ENCODE measurements at regions not wholly inside any gene's neighbourhood (a gene's known extent, or its start where the extent isn't known, plus 50 kb on each side); places are given as distances from the start of the nearest gene placed in this dataset.

DNA sequence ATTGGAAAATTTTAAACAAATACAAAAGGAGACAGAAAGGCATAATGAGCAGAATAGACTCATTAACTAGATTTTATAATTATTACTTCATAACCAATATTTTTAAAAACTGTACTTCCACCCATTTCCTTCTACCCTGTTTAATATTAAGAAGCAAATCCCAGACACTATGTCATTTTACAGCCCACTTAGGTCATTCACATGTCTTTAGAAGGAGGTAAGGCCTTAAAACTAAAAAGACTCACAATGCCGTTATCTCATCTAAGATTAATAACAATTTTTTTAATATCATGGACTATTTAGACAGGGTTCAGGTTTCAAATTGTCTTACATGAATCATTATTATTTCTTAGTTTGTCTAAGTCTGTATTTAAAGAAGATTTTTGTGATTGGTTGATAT is 217.2 kb downstream of the NFKBIZ start:
- TF ChIP-seq, protein P1, sequence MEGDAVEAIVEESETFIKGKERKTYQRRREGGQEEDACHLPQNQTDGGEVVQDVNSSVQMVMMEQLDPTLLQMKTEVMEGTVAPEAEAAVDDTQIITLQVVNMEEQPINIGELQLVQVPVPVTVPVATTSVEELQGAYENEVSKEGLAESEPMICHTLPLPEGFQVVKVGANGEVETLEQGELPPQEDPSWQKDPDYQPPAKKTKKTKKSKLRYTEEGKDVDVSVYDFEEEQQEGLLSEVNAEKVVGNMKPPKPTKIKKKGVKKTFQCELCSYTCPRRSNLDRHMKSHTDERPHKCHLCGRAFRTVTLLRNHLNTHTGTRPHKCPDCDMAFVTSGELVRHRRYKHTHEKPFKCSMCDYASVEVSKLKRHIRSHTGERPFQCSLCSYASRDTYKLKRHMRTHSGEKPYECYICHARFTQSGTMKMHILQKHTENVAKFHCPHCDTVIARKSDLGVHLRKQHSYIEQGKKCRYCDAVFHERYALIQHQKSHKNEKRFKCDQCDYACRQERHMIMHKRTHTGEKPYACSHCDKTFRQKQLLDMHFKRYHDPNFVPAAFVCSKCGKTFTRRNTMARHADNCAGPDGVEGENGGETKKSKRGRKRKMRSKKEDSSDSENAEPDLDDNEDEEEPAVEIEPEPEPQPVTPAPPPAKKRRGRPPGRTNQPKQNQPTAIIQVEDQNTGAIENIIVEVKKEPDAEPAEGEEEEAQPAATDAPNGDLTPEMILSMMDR (IDR thresholded peaks at IDR 0.05): no peak
- TF ChIP-seq EZH2 (IDR thresholded peaks at IDR 0.05; ENCODE audit: borderline replicate concordance, insufficient read depth, low read depth, low read length, poor library complexity, severe bottlenecking): no peak

All from B cell (primary cell).